SK-N-SH treated with all-trans-retinoic acid at 6 μM for 48 hours (cell line): ENCODE measurements at regions not wholly inside any gene's neighbourhood (a gene's known extent, or its start where the extent isn't known, plus 50 kb on each side); places are given as distances from the start of the nearest gene placed in this dataset.

Source experiments
- ATAC-seq: fragments of 200-7000 bp; cut with Tn5 transposase; 3 replicates; pipeline ENCODE4 v1.9.1; 2020; ENCODE audit warnings: mild to moderate bottlenecking, moderate library complexity
- BACH2 ChIP-seq: fragments of 250-450 bp; sonication (Bioruptor Pico); IDR thresholded peaks from 2 replicates; pipeline ENCODE4 v1.9.0; 2021; ENCODE audit warnings: mild to moderate bottlenecking, borderline replicate concordance
- CSDC2 ChIP-seq: fragments of 250-450 bp; sonication (Bioruptor Pico); IDR thresholded peaks from 2 replicates; pipeline ENCODE4 v1.5.0; 2020; ENCODE audit warnings: mild to moderate bottlenecking, moderate library complexity
- ESRRG ChIP-seq: fragments of 250-450 bp; sonication (Bioruptor Pico); IDR thresholded peaks from 2 replicates; pipeline ENCODE4 v1.6.1; 2021; ENCODE audit warnings: mild to moderate bottlenecking
- GLIS3 ChIP-seq: fragments of 250-450 bp; sonication (Bioruptor Pico); IDR thresholded peaks from 2 replicates; pipeline ENCODE4 v1.5.0; 2020; ENCODE audit warnings: mild to moderate bottlenecking, moderate library complexity
- ISL1 ChIP-seq: fragments of 250-450 bp; sonication (Bioruptor Pico); IDR thresholded peaks from 2 replicates; pipeline ENCODE4 v2.1.2; 2022; ENCODE audit warnings: mild to moderate bottlenecking, moderate library complexity
- OSR1 ChIP-seq: fragments of 250-450 bp; sonication (Bioruptor Pico); IDR thresholded peaks from 2 replicates; pipeline ENCODE4 v1.8.0; 2022; ENCODE audit warnings: moderate library complexity, mild to moderate bottlenecking, inconsistent platforms
- PPARA ChIP-seq: fragments of 250-450 bp; sonication (Bioruptor Pico); IDR thresholded peaks from 2 replicates; pipeline ENCODE4 v1.5.0; 2020; ENCODE audit warnings: mild to moderate bottlenecking, borderline replicate concordance
- RARB ChIP-seq: fragments of 250-450 bp; sonication (Bioruptor Pico); IDR thresholded peaks from 2 replicates; pipeline ENCODE4 v1.8.0; 2021; ENCODE audit warnings: mild to moderate bottlenecking, moderate library complexity
- SNAI2 ChIP-seq: fragments of 250-450 bp; sonication (Bioruptor Pico); IDR thresholded peaks from 2 replicates; pipeline ENCODE4 v1.5.0; 2020; ENCODE audit warnings: mild to moderate bottlenecking, moderate library complexity
- TCF4 ChIP-seq: fragments of 250-450 bp; sonication (Bioruptor Pico); IDR thresholded peaks from 2 replicates; pipeline ENCODE4 v1.8.0; 2021; ENCODE audit warnings: mild to moderate bottlenecking, moderate library complexity, borderline replicate concordance
- TOX ChIP-seq: fragments of 250-450 bp; sonication (Bioruptor Pico); IDR thresholded peaks from 2 replicates; pipeline ENCODE4 v1.8.0; 2021; ENCODE audit warnings: mild to moderate bottlenecking, moderate library complexity, borderline replicate concordance
- ZC3H10 ChIP-seq: fragments of 250-450 bp; sonication (Bioruptor Pico); IDR thresholded peaks from 2 replicates; pipeline ENCODE4 v1.5.1; 2021; ENCODE audit warnings: mild to moderate bottlenecking, moderate library complexity
- ZFP3 ChIP-seq: fragments of 250-450 bp; sonication (Bioruptor Pico); IDR thresholded peaks from 2 replicates; pipeline ENCODE4 v1.5.0; 2020; ENCODE audit warnings: mild to moderate bottlenecking, moderate library complexity
- ZFP30 ChIP-seq: fragments of 450-650 bp; formaldehyde crosslinking; IDR thresholded peaks from 2 replicates; pipeline ENCODE4 v1.5.0; 2022; ENCODE audit warnings: mild to moderate bottlenecking, moderate library complexity
- ZNF565 ChIP-seq: fragments of 450-650 bp; formaldehyde crosslinking; conservative IDR thresholded peaks from 2 replicates; pipeline ENCODE4 v1.5.0; 2020; ENCODE audit warnings: low read depth, mild to moderate bottlenecking, moderate library complexity
- ZNF8 ChIP-seq: fragments of 450-650 bp; formaldehyde crosslinking; IDR thresholded peaks from 2 replicates; pipeline ENCODE4 v1.5.0; 2020; ENCODE audit warnings: mild to moderate bottlenecking, moderate library complexity
- TF ChIP-seq, protein P1 (sequence below): fragments of 250-450 bp; sonication (Bioruptor Pico); IDR thresholded peaks from 2 replicates; pipeline ENCODE4 v1.8.0; 2021; ENCODE audit warnings: low read depth, mild to moderate bottlenecking, moderate library complexity, borderline replicate concordance
- TF ChIP-seq, protein P2 (sequence below): fragments of 250-450 bp; sonication (Bioruptor Pico); IDR thresholded peaks from 2 replicates; pipeline ENCODE4 v1.5.1; 2020; ENCODE audit warnings: low read depth, mild to moderate bottlenecking, moderate library complexity
- TF ChIP-seq, protein P3 (sequence below): fragments of 250-450 bp; sonication (Bioruptor Pico); IDR thresholded peaks from 2 replicates; pipeline ENCODE4 v1.5.1; 2021; ENCODE audit warnings: mild to moderate bottlenecking, moderate library complexity
- TF ChIP-seq, protein P4 (sequence below): fragments of 250-450 bp; sonication (Bioruptor Pico); IDR thresholded peaks from 2 replicates; pipeline ENCODE4 v1.8.0; 2020; ENCODE audit warnings: mild to moderate bottlenecking, moderate library complexity, borderline replicate concordance

DNA sequence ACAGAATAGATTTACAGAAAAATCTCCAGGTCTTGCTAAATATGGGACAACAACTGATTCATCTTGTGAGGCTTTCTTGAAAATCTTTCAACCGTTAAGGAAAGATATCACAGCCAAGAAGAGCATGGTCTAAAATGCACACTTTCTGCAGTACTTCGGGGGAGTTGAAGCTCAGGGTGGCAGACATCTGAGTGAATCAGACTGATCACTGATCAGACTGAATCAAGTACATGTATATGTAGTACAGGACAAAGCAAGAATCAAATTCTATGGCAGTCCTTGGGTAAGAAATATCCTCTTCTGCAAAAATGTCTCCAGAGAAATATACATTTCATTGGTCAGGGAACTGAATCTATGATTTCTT is 212.4 kb upstream of the SPAG17 start:
- TF ChIP-seq OSR1 (CRISPR knock-in tag), result no peak
- TF ChIP-seq TOX (CRISPR knock-in tag), result no peak
- TF ChIP-seq ISL1 (CRISPR knock-in tag), result no peak
- TF ChIP-seq ESRRG, result no peak
- TF ChIP-seq ZNF565 (CRISPR knock-in tag), result no peak
- TF ChIP-seq, protein P1, sequence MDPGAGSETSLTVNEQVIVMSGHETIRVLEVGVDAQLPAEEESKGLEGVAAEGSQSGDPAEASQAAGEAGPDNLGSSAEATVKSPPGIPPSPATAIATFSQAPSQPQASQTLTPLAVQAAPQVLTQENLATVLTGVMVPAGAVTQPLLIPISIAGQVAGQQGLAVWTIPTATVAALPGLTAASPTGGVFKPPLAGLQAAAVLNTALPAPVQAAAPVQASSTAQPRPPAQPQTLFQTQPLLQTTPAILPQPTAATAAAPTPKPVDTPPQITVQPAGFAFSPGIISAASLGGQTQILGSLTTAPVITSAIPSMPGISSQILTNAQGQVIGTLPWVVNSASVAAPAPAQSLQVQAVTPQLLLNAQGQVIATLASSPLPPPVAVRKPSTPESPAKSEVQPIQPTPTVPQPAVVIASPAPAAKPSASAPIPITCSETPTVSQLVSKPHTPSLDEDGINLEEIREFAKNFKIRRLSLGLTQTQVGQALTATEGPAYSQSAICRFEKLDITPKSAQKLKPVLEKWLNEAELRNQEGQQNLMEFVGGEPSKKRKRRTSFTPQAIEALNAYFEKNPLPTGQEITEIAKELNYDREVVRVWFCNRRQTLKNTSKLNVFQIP (CRISPR knock-in tag), result no peak
- TF ChIP-seq ZNF8 (CRISPR knock-in tag), result no peak
- no peak for TF ChIP-seq ZFP30 (CRISPR knock-in tag)
- TF ChIP-seq TCF4 (CRISPR knock-in tag), result no peak
- TF ChIP-seq, protein P2, sequence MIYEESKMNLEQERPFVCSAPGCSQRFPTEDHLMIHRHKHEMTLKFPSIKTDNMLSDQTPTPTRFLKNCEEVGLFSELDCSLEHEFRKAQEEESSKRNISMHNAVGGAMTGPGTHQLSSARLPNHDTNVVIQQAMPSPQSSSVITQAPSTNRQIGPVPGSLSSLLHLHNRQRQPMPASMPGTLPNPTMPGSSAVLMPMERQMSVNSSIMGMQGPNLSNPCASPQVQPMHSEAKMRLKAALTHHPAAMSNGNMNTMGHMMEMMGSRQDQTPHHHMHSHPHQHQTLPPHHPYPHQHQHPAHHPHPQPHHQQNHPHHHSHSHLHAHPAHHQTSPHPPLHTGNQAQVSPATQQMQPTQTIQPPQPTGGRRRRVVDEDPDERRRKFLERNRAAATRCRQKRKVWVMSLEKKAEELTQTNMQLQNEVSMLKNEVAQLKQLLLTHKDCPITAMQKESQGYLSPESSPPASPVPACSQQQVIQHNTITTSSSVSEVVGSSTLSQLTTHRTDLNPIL (CRISPR knock-in tag), result no peak
- no peak for TF ChIP-seq PPARA (CRISPR knock-in tag)
- TF ChIP-seq SNAI2, result no peak
- no peak for TF ChIP-seq CSDC2
- no peak for TF ChIP-seq ZC3H10 (CRISPR knock-in tag)
- no peak for ATAC-seq

- TF ChIP-seq TOX (CRISPR knock-in tag) (no peak), ZFP30 (CRISPR knock-in tag) (no peak), ESRRG (no peak)
- ATAC-seq, result no peak
Observed at GRCh38 chr1:118396829-118397495, 211.9 kb upstream of the SPAG17 start.

DNA sequence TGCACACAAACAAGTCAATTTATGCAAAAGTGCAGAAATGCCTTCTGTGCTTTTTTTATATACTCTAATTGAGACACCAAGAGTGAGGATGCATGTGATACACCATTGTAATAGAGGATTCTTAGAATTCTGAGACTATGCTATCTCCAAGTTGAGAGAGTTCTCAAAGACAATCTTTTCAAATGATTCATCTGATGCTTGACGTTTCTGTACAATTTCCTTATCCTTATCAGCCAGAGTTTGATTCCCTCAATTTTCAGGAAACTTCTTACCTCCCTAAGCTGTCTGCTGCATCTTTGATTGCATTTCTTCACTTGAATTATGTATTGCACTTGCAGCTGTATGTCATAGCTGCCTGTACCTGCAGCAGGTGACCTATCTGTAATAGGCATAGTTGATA is 211.3 kb upstream of the SPAG17 start:
- no peak for ATAC-seq
- TF ChIP-seq ZFP30 (CRISPR knock-in tag) (no peak), BACH2 (no peak), RARB (CRISPR knock-in tag) (no peak), OSR1 (CRISPR knock-in tag) (no peak), GLIS3 (CRISPR knock-in tag) (no peak), ZFP3 (no peak), ZNF8 (CRISPR knock-in tag) (no peak)
- TF ChIP-seq, protein P2 (CRISPR knock-in tag), result no peak
- TF ChIP-seq, protein P3, sequence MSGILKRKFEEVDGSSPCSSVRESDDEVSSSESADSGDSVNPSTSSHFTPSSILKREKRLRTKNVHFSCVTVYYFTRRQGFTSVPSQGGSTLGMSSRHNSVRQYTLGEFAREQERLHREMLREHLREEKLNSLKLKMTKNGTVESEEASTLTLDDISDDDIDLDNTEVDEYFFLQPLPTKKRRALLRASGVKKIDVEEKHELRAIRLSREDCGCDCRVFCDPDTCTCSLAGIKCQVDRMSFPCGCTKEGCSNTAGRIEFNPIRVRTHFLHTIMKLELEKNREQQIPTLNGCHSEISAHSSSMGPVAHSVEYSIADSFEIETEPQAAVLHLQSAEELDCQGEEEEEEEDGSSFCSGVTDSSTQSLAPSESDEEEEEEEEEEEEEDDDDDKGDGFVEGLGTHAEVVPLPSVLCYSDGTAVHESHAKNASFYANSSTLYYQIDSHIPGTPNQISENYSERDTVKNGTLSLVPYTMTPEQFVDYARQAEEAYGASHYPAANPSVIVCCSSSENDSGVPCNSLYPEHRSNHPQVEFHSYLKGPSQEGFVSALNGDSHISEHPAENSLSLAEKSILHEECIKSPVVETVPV (CRISPR knock-in tag), result no peak
- TF ChIP-seq, protein P1 (CRISPR knock-in tag), result no peak
- TF ChIP-seq, protein P4, sequence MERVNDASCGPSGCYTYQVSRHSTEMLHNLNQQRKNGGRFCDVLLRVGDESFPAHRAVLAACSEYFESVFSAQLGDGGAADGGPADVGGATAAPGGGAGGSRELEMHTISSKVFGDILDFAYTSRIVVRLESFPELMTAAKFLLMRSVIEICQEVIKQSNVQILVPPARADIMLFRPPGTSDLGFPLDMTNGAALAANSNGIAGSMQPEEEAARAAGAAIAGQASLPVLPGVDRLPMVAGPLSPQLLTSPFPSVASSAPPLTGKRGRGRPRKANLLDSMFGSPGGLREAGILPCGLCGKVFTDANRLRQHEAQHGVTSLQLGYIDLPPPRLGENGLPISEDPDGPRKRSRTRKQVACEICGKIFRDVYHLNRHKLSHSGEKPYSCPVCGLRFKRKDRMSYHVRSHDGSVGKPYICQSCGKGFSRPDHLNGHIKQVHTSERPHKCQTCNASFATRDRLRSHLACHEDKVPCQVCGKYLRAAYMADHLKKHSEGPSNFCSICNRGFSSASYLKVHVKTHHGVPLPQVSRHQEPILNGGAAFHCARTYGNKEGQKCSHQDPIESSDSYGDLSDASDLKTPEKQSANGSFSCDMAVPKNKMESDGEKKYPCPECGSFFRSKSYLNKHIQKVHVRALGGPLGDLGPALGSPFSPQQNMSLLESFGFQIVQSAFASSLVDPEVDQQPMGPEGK (CRISPR knock-in tag), result no peak
